K562 (cell line): ENCODE measurements at regions not wholly inside any gene's neighbourhood (a gene's known extent, or its start where the extent isn't known, plus 50 kb on each side); places are given as distances from the start of the nearest gene placed in this dataset.

Experiments
- ATAC-seq: fragments of 200-7000 bp; cut with Tn5 transposase; 3 replicates; pipeline ENCODE4 v1.9.1; 2020; ENCODE audit warnings: moderate library complexity
- BruUV-seq: library from RNA; stranded (reverse); fragments of 400-500 nt; replicated peaks from 2 replicates; lab custom pipeline; 2021; lab: Mats Ljungman, UMichigan
- CTCF ChIA-PET: fragments of 300-600 bp; formaldehyde crosslinking; extraction: SDS; loops from one replicate; lab custom pipeline; 2021; ENCODE audit warnings: low intra/inter-chr PET ratio; lab: Yijun Ruan, JAX
- POLR2A ChIA-PET: fragments of 300-600, 350-650 bp; sonication (Branson Sonifier 250); formaldehyde crosslinking; extraction: SDS; loops from one replicate; lab custom pipeline; 2021; ENCODE audit warnings: antibody characterized with exemption, inconsistent platforms; lab: Yijun Ruan, JAX
- DNase-seq, 4 experiments: peaks; one replicate each; pipeline versions ENCODE4 v3.0.0 to v3.0.0-alpha.2; 2011 to 2018; ENCODE audit warnings: low spot score in 3 of 4, mixed read lengths in 3 of 4; ENCODE audit errors: extremely low read depth in 1 of 4
- FAIRE-seq: peaks from 2 replicates; lab custom pipeline; 2011; peaks lifted over from hg19 to GRCh38; lab: Jason Lieb, UNC
- H2AFZ ChIP-seq: 2 replicates; pipeline ENCODE4 v1.6.0; 2011; ENCODE audit warnings: low read depth, low read length, control low read depth, inconsistent platforms
- H3K27ac ChIP-seq: fragments of 200-600 bp; 3 replicates; pipeline ENCODE4 v1.8.0; 2011; ENCODE audit warnings: low read depth, mild to moderate bottlenecking, control low read depth, inconsistent platforms, low read length, moderate library complexity, mixed read lengths; ENCODE audit errors: extremely low read depth
- H3K27me3 ChIP-seq, 2 experiments: fragments of 300-600 bp in 1 of 2; 2 replicates in 1 of 2; 3 replicates in 1 of 2; pipeline versions ENCODE4 v1.6.0 to v1.8.0; 2011; ENCODE audit warnings: inconsistent platforms in 2 of 2, low read length in 2 of 2, mild to moderate bottlenecking in 1 of 2, mixed read lengths in 1 of 2, moderate library complexity in 1 of 2; ENCODE audit not compliant: control insufficient read depth in 2 of 2, insufficient read depth in 2 of 2
- H3K36me3 ChIP-seq: fragments of 300-600 bp; 3 replicates; pipeline ENCODE4 v1.8.0; 2011; ENCODE audit warnings: mild to moderate bottlenecking, low read length, inconsistent platforms; ENCODE audit not compliant: control insufficient read depth, insufficient read depth
- H3K4me1 ChIP-seq, 2 experiments: fragments of 200-600 bp in 1 of 2; replicated peaks in 1 of 2; 2 replicates in 1 of 2; 3 replicates in 1 of 2; pipeline versions ENCODE4 v1.5.1 to v1.8.0; 2011; ENCODE audit warnings: inconsistent platforms in 2 of 2, low read length in 2 of 2, mild to moderate bottlenecking in 1 of 2, mixed read lengths in 1 of 2, moderate library complexity in 1 of 2; ENCODE audit not compliant: control insufficient read depth in 2 of 2, insufficient read depth in 2 of 2
- H3K4me2 ChIP-seq: 2 replicates; pipeline ENCODE4 v1.6.1; 2011; ENCODE audit warnings: low read length, control low read depth, inconsistent platforms, mixed read lengths; ENCODE audit not compliant: insufficient read depth
- H3K4me3 ChIP-seq: fragments of 200-600 bp; sonication (generic), shearing (Covaris generic); 2 replicates; pipeline ENCODE4 v1.5.1; 2016; ENCODE audit warnings: control low read depth, inconsistent platforms
- H3K79me2 ChIP-seq: fragments of 200-600 bp; 3 replicates; pipeline ENCODE4 v1.8.0; 2011; ENCODE audit warnings: low read length, inconsistent platforms; ENCODE audit not compliant: control insufficient read depth, insufficient read depth
- H3K9ac ChIP-seq, 2 experiments: 2 replicates each; pipeline versions ENCODE4 v1.6.0 to v1.6.1; 2011; ENCODE audit warnings: low read depth in 2 of 2, low read length in 2 of 2, control low read depth in 1 of 2, inconsistent platforms in 1 of 2, mild to moderate bottlenecking in 1 of 2, mixed read lengths in 1 of 2; ENCODE audit not compliant: insufficient read depth in 1 of 2
- H3K9me1 ChIP-seq: one replicate; pipeline ENCODE4 v1.6.0; 2011; ENCODE audit warnings: inconsistent platforms, mild to moderate bottlenecking, low read length, moderate library complexity; ENCODE audit not compliant: control insufficient read depth, insufficient read depth
- H3K9me3 ChIP-seq: replicated peaks from 2 replicates; pipeline ENCODE4 v1.5.1; 2011; ENCODE audit warnings: low read depth, low read length, inconsistent platforms; ENCODE audit not compliant: control insufficient read depth, insufficient read depth
- H4K20me1 ChIP-seq: replicated peaks from 2 replicates; pipeline ENCODE4 v1.6.1; 2011; ENCODE audit warnings: low read length, inconsistent platforms, mixed read lengths; ENCODE audit not compliant: control insufficient read depth, insufficient read depth
- HMBOX1 ChIP-seq: sonication (generic); IDR thresholded peaks from 2 replicates; pipeline ENCODE4 v1.6.1; 2016
- MYNN ChIP-seq, 2 experiments: sonication (generic); formaldehyde crosslinking in 1 of 2; IDR thresholded peaks; 2 replicates each; pipeline versions ENCODE4 v1.5.0 to v1.6.1; 2016 to 2020; ENCODE audit warnings: antibody characterized with exemption in 1 of 2, missing genetic modification reagents in 1 of 2
- NFATC3 ChIP-seq: fragments of 450-650 bp; IDR thresholded peaks from 2 replicates; pipeline ENCODE4 v1.6.1; 2017; ENCODE audit warnings: mild to moderate bottlenecking
- NR4A1 ChIP-seq, 2 experiments: fragments of 250-450 bp in 1 of 2; fragments of 450-650 bp in 1 of 2; sonication (Bioruptor Pico) in 1 of 2; IDR thresholded peaks; 2 replicates each; pipeline versions ENCODE4 v1.4.0 to v1.6.1; 2016 to 2020; ENCODE audit warnings: mild to moderate bottlenecking in 2 of 2, missing compliant biosample characterization in 1 of 2, missing genetic modification characterization in 1 of 2, moderate library complexity in 1 of 2
- PHF20 ChIP-seq: fragments of 450-650 bp; IDR thresholded peaks from 2 replicates; pipeline ENCODE4 v1.6.1; 2018; ENCODE audit not compliant: partially characterized antibody
- PYGO2 ChIP-seq: fragments of 450-650 bp; IDR thresholded peaks from 2 replicates; pipeline ENCODE4 v1.6.1; 2016; ENCODE audit warnings: mild to moderate bottlenecking, missing genetic modification characterization, moderate library complexity, missing compliant biosample characterization
- TEAD4 ChIP-seq, 2 experiments: sonication (generic) in 1 of 2; formaldehyde crosslinking in 1 of 2; IDR thresholded peaks; 2 replicates each; pipeline versions ENCODE4 v1.6.1 to v1.8.0; 2012 to 2022; ENCODE audit warnings: borderline replicate concordance in 1 of 2, inconsistent platforms in 1 of 2, low read length in 1 of 2, mild to moderate bottlenecking in 1 of 2, missing genetic modification reagents in 1 of 2
- WGBS: fragments of 100-300 bp; shearing (Covaris generic); methylation state at CpG from one replicate; pipeline ENCODE4 v1.1.6; 2016; ENCODE audit warnings: low coverage, mixed read lengths; ENCODE audit not compliant: insufficient coverage; ENCODE audit errors: missing lambda C conversion rate; 5-methylcytosine and 5-hydroxymethylcytosine counted together
- in situ Hi-C: fragments of 300-500 bp; cut with MboI; formaldehyde crosslinking; loops from 4 replicates; pipeline ENCODE4 v1.15.0; 2018; ENCODE audit warnings: inconsistent platforms, mixed read lengths
- intact Hi-C: fragments of 100-400 bp; cut with micrococcal nuclease; formaldehyde crosslinking; loops from 2 replicates; pipeline ENCODE4 v1.14.2; 2022

- FAIRE-seq (no peak), DNase-seq (no peak), ATAC-seq (no peak)
- Histone ChIP-seq H3K4me1 (no peaks in the 10 kb centered on the region), H2AFZ (no peak overlapping the region), H3K9me1 (no peaks in the 10 kb centered on the region), H3K9ac (no peak overlapping the region), H3K9me3 (no peaks in the 10 kb centered on the region), H4K20me1 (no peaks in the 10 kb centered on the region), H3K36me3 (no peaks in the 10 kb centered on the region), H3K4me3 (no peak overlapping the region), H3K27ac (no peak overlapping the region), H3K27me3 (no peaks in the 10 kb centered on the region; a peak in 2 of 5 replicates)
- 0% methylated on average over 5 of the region's 5 CpGs for WGBS
- POLR2A ChIA-PET: no interaction called here
- in situ Hi-C loops: no loop called here
- no TSS peak for BruUV-seq
- CTCF ChIA-PET: no interaction called here
- TF ChIP-seq PHF20: no peak
- no peak for TF ChIP-seq MYNN (IDR thresholded peaks at IDR 0.05)
- no peak for TF ChIP-seq MYNN (CRISPR knock-in tag; IDR thresholded peaks at IDR 0.05)
- TF ChIP-seq NFATC3: no peak
- no peak for TF ChIP-seq NR4A1 (CRISPR knock-in tag; IDR thresholded peaks at IDR 0.05)
- TF ChIP-seq NR4A1 (tag; IDR thresholded peaks at IDR 0.05): no peak
- TF ChIP-seq HMBOX1: no peak
- no peak for TF ChIP-seq TEAD4 (IDR thresholded peaks at IDR 0.05; ENCODE audit: low read length)
- TF ChIP-seq TEAD4 (CRISPR knock-in tag; IDR thresholded peaks at IDR 0.05; ENCODE audit: borderline replicate concordance): no peak
- TF ChIP-seq PYGO2: no peak
- TF ChIP-seq, all 486 proteins: peak for 0
- Histone ChIP-seq H3K4me2 (no peak overlapping the region), H3K79me2 (no peaks in the 10 kb centered on the region)
- intact Hi-C loops: no loop called here
Measured at GRCh38 chr3:107965136-107965655, 125.6 kb downstream of the CD47 start.
